T-helper 2 cell treated with Interferon-gamma antibody and Interleukin-4, amounts not matched to agents 5 μg/mL and 100 μg/mL, for 36 hours (primary cell): ENCODE measurements at regions not wholly inside any gene's neighbourhood (a gene's known extent, or its start where the extent isn't known, plus 50 kb on each side); places are given as distances from the start of the nearest gene placed in this dataset.
"Not testable (repeated sequence)": the region's sequence is repeated elsewhere in the genome, so short reads cannot be mapped to it uniquely, and the experiment has no call there.

ENCODE experiments used
- DNase-seq: peaks from one replicate; pipeline ENCODE4 v3.0.0; 2021; ENCODE audit warnings: low spot score
- H3K27ac Mint-ChIP-seq: one replicate; pipeline ENCODE4 v1.8.0; 2021; ENCODE audit warnings: mild to moderate bottlenecking, mixed read lengths
- H3K27me3 Mint-ChIP-seq: one replicate; pipeline ENCODE4 v1.8.0; 2021; ENCODE audit warnings: low read depth, mixed read lengths
- H3K36me3 Mint-ChIP-seq: one replicate; pipeline ENCODE4 v1.8.0; 2021; ENCODE audit warnings: low read depth, mixed read lengths
- H3K4me1 Mint-ChIP-seq: one replicate; pipeline ENCODE4 v1.8.0; 2021; ENCODE audit warnings: low read depth, mixed read lengths
- H3K4me3 Mint-ChIP-seq: one replicate; pipeline ENCODE4 v1.8.0; 2022; ENCODE audit warnings: mild to moderate bottlenecking, moderate library complexity, mixed read lengths
- H3K9me3 Mint-ChIP-seq: one replicate; pipeline ENCODE4 v1.8.0; 2021; ENCODE audit warnings: mixed read lengths

DNA sequence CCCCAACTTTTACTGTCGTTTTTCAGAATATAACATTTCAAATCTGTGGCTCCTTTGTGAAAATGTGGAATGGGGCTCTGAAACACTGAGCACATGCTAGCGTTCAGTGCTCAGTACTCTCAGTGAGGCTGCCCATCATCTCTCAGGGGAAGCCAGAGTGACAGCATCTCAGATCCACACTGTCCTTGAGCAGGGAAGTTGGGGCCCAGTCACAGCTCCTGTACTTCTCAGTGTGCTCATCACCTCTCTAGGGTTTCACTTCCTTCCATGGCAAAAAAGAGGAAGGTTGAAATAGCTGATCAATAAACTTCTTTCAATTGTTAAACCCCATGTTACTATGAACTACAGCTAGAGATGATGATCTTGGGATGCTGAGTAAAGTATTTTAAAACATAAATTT lies 565.9 kb upstream of the SPRY2 start:
- Mint-ChIP-seq H3K36me3 (no peaks in the 10 kb centered on the region), H3K27me3 (no peaks in the 10 kb centered on the region), H3K4me3 (no peak overlapping the region), H3K4me1 (no peaks in the 10 kb centered on the region), H3K27ac (no peak overlapping the region), H3K9me3 (no peaks in the 10 kb centered on the region)
- DNase-seq = no peak

- no peak for DNase-seq
- no peak overlapping the region for H3K4me3 Mint-ChIP-seq
These were observed 563.5 kb upstream of the SPRY2 start for GRCh38 chr13:80904386-80904785.

GRCh38 chr13:80903911-80904310 lies 563.0 kb upstream of the SPRY2 start:
- no peaks in the 10 kb centered on the region for H3K27me3 Mint-ChIP-seq
- DNase-seq = no peak
- no peaks in the 10 kb centered on the region for H3K36me3 Mint-ChIP-seq
- no peaks in the 10 kb centered on the region for H3K4me1 Mint-ChIP-seq
- H3K4me3 Mint-ChIP-seq = no peak overlapping the region
- H3K9me3 Mint-ChIP-seq = no peaks in the 10 kb centered on the region
- H3K27ac Mint-ChIP-seq = no peak overlapping the region

More at GRCh38 chr13:80904386-80904785, 563.5 kb upstream of the SPRY2 start:
- no peaks in the 10 kb centered on the region for H3K27me3 Mint-ChIP-seq
- no peaks in the 10 kb centered on the region for H3K4me1 Mint-ChIP-seq
- H3K27ac Mint-ChIP-seq = no peak overlapping the region
- no peaks in the 10 kb centered on the region for H3K36me3 Mint-ChIP-seq
- no peaks in the 10 kb centered on the region for H3K9me3 Mint-ChIP-seq

DNA sequence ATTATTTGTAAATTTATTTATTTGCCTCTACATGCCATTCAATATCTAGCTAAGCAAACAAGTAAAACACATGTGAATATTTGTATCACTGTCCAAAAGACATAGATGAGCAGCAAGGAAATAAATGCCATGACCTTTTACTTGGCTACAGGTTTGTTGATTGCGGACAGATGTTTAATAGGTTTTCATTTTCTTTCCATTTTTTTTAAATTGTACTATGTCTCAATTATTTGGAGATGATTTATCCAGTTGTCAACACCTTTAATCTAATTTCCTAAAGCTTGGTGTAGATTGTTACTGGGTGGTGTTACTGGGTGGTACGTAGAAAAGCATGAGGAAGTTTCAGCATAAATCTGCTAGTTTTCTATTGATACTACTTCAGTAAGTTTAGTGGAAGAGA lies 560.6 kb upstream of the SPRY2 start:
- no peak for DNase-seq
- H3K4me1 Mint-ChIP-seq = no peaks in the 10 kb centered on the region
- no peak overlapping the region for H3K27ac Mint-ChIP-seq
- H3K9me3 Mint-ChIP-seq = no peaks in the 10 kb centered on the region
- H3K27me3 Mint-ChIP-seq = no peaks in the 10 kb centered on the region
- no peaks in the 10 kb centered on the region for H3K36me3 Mint-ChIP-seq
- no peak overlapping the region for H3K4me3 Mint-ChIP-seq

DNA sequence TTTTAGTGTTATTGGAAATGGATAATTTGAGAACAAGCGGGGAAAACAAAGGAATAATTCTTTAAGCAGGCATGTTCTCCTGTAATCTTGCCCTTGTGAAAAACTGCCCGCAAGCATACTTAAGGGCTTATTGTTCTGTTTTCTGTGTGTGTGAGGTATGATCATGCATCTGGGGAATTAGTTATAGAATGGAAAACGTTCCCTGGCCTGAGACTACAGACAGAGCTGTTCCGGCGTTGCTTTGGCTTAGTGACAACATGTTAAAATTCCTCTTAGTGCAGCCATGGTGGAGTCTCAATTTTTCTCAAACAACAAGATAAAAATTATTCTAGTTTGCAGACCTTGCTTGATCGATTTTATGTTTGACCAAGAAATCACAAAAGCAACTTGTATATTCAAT lies 560.2 kb upstream of the SPRY2 start:
- Mint-ChIP-seq H3K9me3 (no peaks in the 10 kb centered on the region), H3K4me1 (no peaks in the 10 kb centered on the region), H3K27me3 (no peaks in the 10 kb centered on the region), H3K27ac (no peak overlapping the region), H3K4me3 (no peak overlapping the region), H3K36me3 (no peaks in the 10 kb centered on the region)
- no peak for DNase-seq

DNA sequence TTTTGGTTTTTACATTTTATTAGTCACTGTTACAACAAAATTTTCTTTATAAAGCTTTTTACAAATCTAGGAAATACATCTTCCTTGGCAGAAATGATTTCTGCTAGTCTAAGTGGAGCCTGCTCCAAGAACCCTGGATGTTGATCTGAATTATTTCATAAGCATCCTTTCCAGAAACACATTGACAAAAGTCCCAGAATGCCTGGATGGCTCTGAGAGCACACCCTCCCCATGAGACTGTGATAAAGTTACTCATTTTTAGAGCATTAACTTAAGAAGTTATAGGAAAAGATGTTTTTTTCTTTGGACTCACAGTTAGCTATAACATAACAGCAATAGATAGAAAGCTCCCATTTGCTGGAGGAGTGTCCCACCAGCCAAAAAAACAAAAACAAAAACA lies 559.6 kb upstream of the SPRY2 start:
- Mint-ChIP-seq H3K27me3 (no peaks in the 10 kb centered on the region), H3K4me1 (no peaks in the 10 kb centered on the region), H3K9me3 (no peaks in the 10 kb centered on the region), H3K27ac (no peak overlapping the region), H3K36me3 (no peaks in the 10 kb centered on the region), H3K4me3 (no peak overlapping the region)
- DNase-seq = no peak

DNA sequence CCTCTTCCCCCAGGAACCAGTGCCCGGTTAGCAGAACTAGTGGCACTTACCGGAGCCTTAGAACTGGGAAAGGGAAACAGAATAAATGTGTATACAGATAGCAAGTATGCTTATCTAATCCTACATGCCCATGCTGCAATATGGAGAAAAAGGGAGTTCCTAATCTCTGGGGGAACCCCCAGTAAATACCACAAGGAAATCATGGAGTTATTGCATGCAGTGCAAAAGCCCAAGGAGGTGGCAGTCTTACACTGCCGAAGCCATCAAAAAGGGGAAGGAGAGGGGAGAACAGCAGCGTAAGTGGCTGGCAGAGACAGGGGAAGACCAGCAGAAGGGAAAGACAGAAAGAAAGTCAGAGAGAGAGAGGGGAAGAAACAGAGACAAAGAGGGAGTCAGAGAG lies 556.7 kb upstream of the SPRY2 start:
- H3K9me3 Mint-ChIP-seq, DNase-seq, H3K4me1 Mint-ChIP-seq, H3K27me3 Mint-ChIP-seq, H3K4me3 Mint-ChIP-seq, H3K36me3 Mint-ChIP-seq, H3K27ac Mint-ChIP-seq: not testable (repeated sequence)

- no peak overlapping the region for H3K27ac Mint-ChIP-seq
- H3K4me3 Mint-ChIP-seq = no peak overlapping the region
- H3K36me3 Mint-ChIP-seq = no peaks in the 10 kb centered on the region
- H3K4me1 Mint-ChIP-seq = no peaks in the 10 kb centered on the region
- H3K9me3 Mint-ChIP-seq = no peaks in the 10 kb centered on the region
- no peaks in the 10 kb centered on the region for H3K27me3 Mint-ChIP-seq
- DNase-seq = no peak
These were observed 554.0 kb upstream of the SPRY2 start for GRCh38 chr13:80894917-80895316.

DNA sequence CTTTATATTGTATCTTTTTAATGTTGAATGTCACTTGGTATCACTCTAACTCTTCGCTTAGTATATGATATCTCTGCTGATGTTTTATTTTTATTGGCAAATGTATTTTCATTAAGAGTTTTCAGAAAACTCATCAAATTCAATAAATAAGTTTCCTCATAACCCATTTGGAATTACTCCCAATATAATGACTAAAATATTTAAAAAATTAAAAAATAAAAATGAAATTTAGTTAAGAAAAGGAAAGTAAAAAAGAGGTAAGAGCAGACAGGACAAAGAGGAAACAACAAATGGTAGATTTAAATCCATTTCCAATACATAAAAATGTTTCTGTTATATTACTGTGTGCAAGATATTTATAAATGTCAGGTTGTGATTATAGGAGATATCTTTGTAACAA lies 548.9 kb upstream of the SPRY2 start:
- Mint-ChIP-seq H3K27ac (no peak overlapping the region), H3K9me3 (peaks cover 7% of the 10 kb centered on the region), H3K27me3 (no peaks in the 10 kb centered on the region), H3K4me3 (no peak overlapping the region), H3K4me1 (no peaks in the 10 kb centered on the region), H3K36me3 (no peaks in the 10 kb centered on the region)
- no peak for DNase-seq

DNA sequence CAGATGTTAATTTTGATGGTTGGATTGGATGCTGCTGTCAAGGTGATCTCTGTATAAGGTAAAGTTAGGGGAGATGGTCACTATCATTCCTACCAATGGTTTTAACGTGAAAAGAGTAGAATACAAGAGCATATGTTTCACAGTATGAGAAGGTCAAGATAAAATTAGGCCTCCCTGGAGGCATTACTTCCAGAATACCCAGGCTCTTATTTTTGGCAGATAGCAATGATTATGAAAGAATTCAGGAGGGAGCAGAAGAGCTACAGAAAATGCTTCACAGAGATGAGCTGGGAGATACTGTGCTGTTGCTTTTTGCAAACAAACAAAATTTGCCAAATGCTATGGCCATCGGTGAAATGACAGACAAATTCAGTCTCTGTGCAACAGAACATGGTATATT lies 547.5 kb upstream of the SPRY2 start:
- Mint-ChIP-seq H3K27ac (no peak overlapping the region), H3K4me1 (no peaks in the 10 kb centered on the region), H3K9me3 (peaks cover 7% of the 10 kb centered on the region), H3K4me3 (no peak overlapping the region), H3K36me3 (no peaks in the 10 kb centered on the region), H3K27me3 (no peaks in the 10 kb centered on the region)
- DNase-seq = no peak

GRCh38 chr13:80884056-80884785 lies 543.3 kb upstream of the SPRY2 start:
- H3K4me1 Mint-ChIP-seq = no peaks in the 10 kb centered on the region
- peaks cover 5% of the 10 kb centered on the region for H3K9me3 Mint-ChIP-seq
- DNase-seq = no peak
- no peaks in the 10 kb centered on the region for H3K27me3 Mint-ChIP-seq
- no peaks in the 10 kb centered on the region for H3K36me3 Mint-ChIP-seq
- no peak overlapping the region for H3K4me3 Mint-ChIP-seq
- no peak overlapping the region for H3K27ac Mint-ChIP-seq

- H3K27me3 Mint-ChIP-seq = no peaks in the 10 kb centered on the region
- no peak overlapping the region for H3K4me3 Mint-ChIP-seq
- peaks cover 5% of the 10 kb centered on the region for H3K9me3 Mint-ChIP-seq
- no peak overlapping the region for H3K27ac Mint-ChIP-seq
- H3K36me3 Mint-ChIP-seq = no peaks in the 10 kb centered on the region
- no peaks in the 10 kb centered on the region for H3K4me1 Mint-ChIP-seq
- no peak for DNase-seq
These were observed 542.6 kb upstream of the SPRY2 start for GRCh38 chr13:80883545-80883944.

DNA sequence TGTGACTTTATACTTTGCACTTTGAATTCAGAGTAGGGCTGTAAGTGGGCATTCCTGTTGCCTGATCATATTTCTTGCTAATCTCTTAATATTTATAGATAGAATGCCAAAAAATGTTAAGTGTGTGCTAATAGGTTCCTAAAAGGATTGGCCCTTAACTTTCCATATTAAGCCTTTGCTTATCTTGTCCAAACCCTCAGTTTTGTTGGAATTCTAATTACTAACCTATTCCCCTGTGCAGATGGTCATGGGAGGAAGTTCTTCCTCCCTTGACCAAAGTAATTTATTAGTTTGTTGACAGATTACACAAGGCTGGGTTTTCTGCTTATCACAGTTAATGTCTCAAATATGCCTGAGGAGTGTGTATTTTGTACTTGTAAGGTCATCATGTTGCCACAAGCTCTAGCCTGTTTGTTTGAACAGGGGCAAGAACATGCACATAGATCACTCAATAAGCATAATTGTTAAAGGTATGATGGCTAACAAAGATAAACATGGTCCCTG lies 541.1 kb upstream of the SPRY2 start:
- no peak for DNase-seq
- H3K4me3 Mint-ChIP-seq = no peak overlapping the region
- no peaks in the 10 kb centered on the region for H3K4me1 Mint-ChIP-seq
- H3K36me3 Mint-ChIP-seq = no peaks in the 10 kb centered on the region
- H3K27ac Mint-ChIP-seq = no peak overlapping the region
- H3K9me3 Mint-ChIP-seq = no peaks in the 10 kb centered on the region
- no peaks in the 10 kb centered on the region for H3K27me3 Mint-ChIP-seq

GRCh38 chr13:80881495-80881894 lies 540.6 kb upstream of the SPRY2 start:
- H3K4me3 Mint-ChIP-seq = no peak overlapping the region
- no peaks in the 10 kb centered on the region for H3K4me1 Mint-ChIP-seq
- H3K27me3 Mint-ChIP-seq = no peaks in the 10 kb centered on the region
- H3K27ac Mint-ChIP-seq = no peak overlapping the region
- DNase-seq = no peak
- no peaks in the 10 kb centered on the region for H3K36me3 Mint-ChIP-seq
- H3K9me3 Mint-ChIP-seq = no peaks in the 10 kb centered on the region

GRCh38 chr13:80881034-80881433 lies 540.1 kb upstream of the SPRY2 start:
- Mint-ChIP-seq H3K9me3 (no peaks in the 10 kb centered on the region), H3K36me3 (no peaks in the 10 kb centered on the region), H3K4me1 (no peaks in the 10 kb centered on the region), H3K27ac (no peak overlapping the region), H3K27me3 (no peaks in the 10 kb centered on the region), H3K4me3 (no peak overlapping the region)
- DNase-seq = no peak
